ACHN (cell line): ENCODE measurements at regions not wholly inside any gene's neighbourhood (a gene's known extent, or its start where the extent isn't known, plus 50 kb on each side); places are given as distances from the start of the nearest gene placed in this dataset.

Experiments
- DNase-seq: peaks from one replicate; pipeline ENCODE4 v3.0.0-alpha.2; 2015
- in situ Hi-C: cut with HindIII; loops from 2 replicates; pipeline ENCODE4 v1.10.0; 2017; ENCODE audit warnings: low sequenced_read_pairs, low pct_ligation_motif_present, low pct_unique_long_range_greater_than_20kb

GRCh38 chr14:101035466-101036225, 132.1 kb upstream of the RTL1 start:
- no peak for DNase-seq
- in situ Hi-C loops, result no loop called here

GRCh38 chr14:101037021-101037817, 133.7 kb upstream of the RTL1 start:
- in situ Hi-C loops, result no loop called here
- DNase-seq, result no peak

- in situ Hi-C loops, result no loop called here
- no peak for DNase-seq
Observed at GRCh38 chr14:101039031-101039754, 135.7 kb upstream of the RTL1 start.

GRCh38 chr14:101039755-101040138, 136.2 kb upstream of the RTL1 start:
- in situ Hi-C loops, result no loop called here
- DNase-seq, result no peak

- in situ Hi-C loops, result no loop called here
Observed at GRCh38 chr14:101040538-101041442, 137.3 kb upstream of the RTL1 start.

GRCh38 chr14:101043891-101044290, 140.4 kb upstream of the RTL1 start:
- in situ Hi-C loops, result no loop called here
- no peak for DNase-seq

More at GRCh38 chr14:101040538-101041442, 137.3 kb upstream of the RTL1 start:
- no peak for DNase-seq

GRCh38 chr14:101044741-101045140, 141.2 kb upstream of the RTL1 start:
- in situ Hi-C loops, result no loop called here
- no peak for DNase-seq

- no peak for DNase-seq
- in situ Hi-C loops, result no loop called here
Observed at GRCh38 chr14:101045511-101045910, 142.0 kb upstream of the RTL1 start.

- no peak for DNase-seq
- in situ Hi-C loops, result no loop called here
Observed at GRCh38 chr14:101046071-101046470, 142.5 kb upstream of the RTL1 start.

GRCh38 chr14:101047326-101047725, 143.8 kb upstream of the RTL1 start:
- in situ Hi-C loops, result no loop called here
- no peak for DNase-seq

GRCh38 chr14:101048766-101049165, 145.2 kb upstream of the RTL1 start:
- in situ Hi-C loops, result no loop called here
- DNase-seq, result no peak

GRCh38 chr14:101049511-101049910, 146.0 kb upstream of the RTL1 start:
- DNase-seq, result no peak
- in situ Hi-C loops, result no loop called here

GRCh38 chr14:101049942-101050341, 146.4 kb upstream of the RTL1 start:
- DNase-seq, result no peak
- in situ Hi-C loops, result no loop called here

GRCh38 chr14:101050901-101051490, 147.5 kb upstream of the RTL1 start:
- in situ Hi-C loops, result no loop called here
- DNase-seq, result no peak

- in situ Hi-C loops, result no loop called here
- no peak for DNase-seq
Observed at GRCh38 chr14:101054671-101055070, 151.1 kb upstream of the RTL1 start.

- no peak for DNase-seq
Observed at GRCh38 chr14:101055106-101055662, 151.7 kb upstream of the RTL1 start.

GRCh38 chr14:101055776-101056374, 152.4 kb upstream of the RTL1 start:
- in situ Hi-C loops, result no loop called here
- DNase-seq, result no peak

More at GRCh38 chr14:101055106-101055662, 151.7 kb upstream of the RTL1 start:
- in situ Hi-C loops, result no loop called here
